ENCODE measurements at regions not wholly inside any gene's neighbourhood (a gene's known extent, or its start where the extent isn't known, plus 50 kb on each side); places are given as distances from the start of the nearest gene placed in this dataset.

GRCh38 chr1:73771396-73771795, 426.6 kb downstream of the LRRIQ3 start:
- no peaks in the 10 kb centered on the region for H3K36me3 Mint-ChIP-seq
- Histone ChIP-seq H3K27me3 (ENCODE audit: control insufficient read depth, insufficient read depth, low read length) (no peaks in the 10 kb centered on the region), H3K4me3 (ENCODE audit: low read length) (no peak overlapping the region), H3K27ac (ENCODE audit: low read length) (no peak overlapping the region), H3K36me3 (ENCODE audit: control insufficient read depth, insufficient read depth, low read length) (no peaks in the 10 kb centered on the region), H3K9me3 (ENCODE audit: control insufficient read depth, insufficient read depth, low read length) (no peaks in the 10 kb centered on the region), H3K4me1 (ENCODE audit: control insufficient read depth, insufficient read depth, low read length) (no peaks in the 10 kb centered on the region)
- no peak overlapping the region for H3K4me3 Mint-ChIP-seq
- no peaks in the 10 kb centered on the region for H3K4me1 Mint-ChIP-seq
- DNase-seq, result no peak
- peaks cover 2 to 5% of the 10 kb centered on the region in 2 donors for H3K9me3 Mint-ChIP-seq
- H3K27ac Mint-ChIP-seq, result no peak overlapping the region
- 94% methylated on average over 8 of the region's 8 CpGs for WGBS (ENCODE audit: insufficient coverage)
- intact Hi-C loops (cut with micrococcal nuclease), result no loop called here
- no peaks in the 10 kb centered on the region for H3K27me3 Mint-ChIP-seq (ENCODE audit: low read depth in 2 of 2)
- TF ChIP-seq, protein P1, sequence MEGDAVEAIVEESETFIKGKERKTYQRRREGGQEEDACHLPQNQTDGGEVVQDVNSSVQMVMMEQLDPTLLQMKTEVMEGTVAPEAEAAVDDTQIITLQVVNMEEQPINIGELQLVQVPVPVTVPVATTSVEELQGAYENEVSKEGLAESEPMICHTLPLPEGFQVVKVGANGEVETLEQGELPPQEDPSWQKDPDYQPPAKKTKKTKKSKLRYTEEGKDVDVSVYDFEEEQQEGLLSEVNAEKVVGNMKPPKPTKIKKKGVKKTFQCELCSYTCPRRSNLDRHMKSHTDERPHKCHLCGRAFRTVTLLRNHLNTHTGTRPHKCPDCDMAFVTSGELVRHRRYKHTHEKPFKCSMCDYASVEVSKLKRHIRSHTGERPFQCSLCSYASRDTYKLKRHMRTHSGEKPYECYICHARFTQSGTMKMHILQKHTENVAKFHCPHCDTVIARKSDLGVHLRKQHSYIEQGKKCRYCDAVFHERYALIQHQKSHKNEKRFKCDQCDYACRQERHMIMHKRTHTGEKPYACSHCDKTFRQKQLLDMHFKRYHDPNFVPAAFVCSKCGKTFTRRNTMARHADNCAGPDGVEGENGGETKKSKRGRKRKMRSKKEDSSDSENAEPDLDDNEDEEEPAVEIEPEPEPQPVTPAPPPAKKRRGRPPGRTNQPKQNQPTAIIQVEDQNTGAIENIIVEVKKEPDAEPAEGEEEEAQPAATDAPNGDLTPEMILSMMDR (IDR thresholded peaks at IDR 0.05), result no peak
- ATAC-seq, result no peak

DNA sequence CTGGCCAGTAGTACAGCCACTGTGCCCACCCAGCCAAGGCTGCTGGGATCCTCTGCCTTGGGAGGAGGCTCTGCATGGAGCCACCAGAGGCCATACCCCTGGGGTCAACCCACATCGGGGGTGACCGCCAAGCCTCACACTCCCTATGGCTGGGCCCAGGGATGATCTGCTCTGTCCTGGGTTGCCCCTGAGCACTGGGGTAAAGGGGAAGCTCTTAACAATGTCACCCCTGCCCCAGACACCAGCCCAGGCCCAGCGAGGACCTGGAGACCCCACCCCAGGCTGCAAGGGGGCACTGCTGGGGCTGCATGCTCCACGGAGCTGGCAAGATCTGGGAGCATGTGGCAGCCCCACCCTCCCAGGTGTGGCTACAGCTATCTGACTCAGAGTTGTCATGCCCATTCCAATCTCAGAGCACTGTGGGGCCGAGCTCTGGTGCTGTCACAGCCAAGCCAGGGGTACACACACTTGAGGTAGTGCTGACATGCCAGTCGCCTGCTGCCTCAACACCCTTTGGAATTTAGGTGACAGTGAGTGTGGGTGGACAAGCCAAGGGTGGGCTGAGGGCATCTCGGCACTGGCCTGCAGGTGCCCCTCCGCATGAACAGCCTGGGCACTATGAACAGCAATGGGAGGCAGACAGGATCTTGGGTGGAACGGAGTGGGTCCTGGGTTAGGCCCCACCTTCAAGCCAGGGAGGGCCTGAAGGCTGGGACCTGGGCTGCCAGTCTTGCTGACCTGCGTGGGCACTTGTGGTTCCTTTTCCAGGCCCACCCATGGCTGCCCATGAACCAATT, 427.7 kb downstream of the LRRIQ3 start:
- no peaks in the 10 kb centered on the region for H3K36me3 ChIP-seq (ENCODE audit: control insufficient read depth, insufficient read depth, low read length)
- Mint-ChIP-seq H3K27me3 (ENCODE audit: low read depth in 2 of 2) (no peaks in the 10 kb centered on the region), H3K36me3 (no peaks in the 10 kb centered on the region), H3K4me3 (no peak overlapping the region), H3K27ac (no peak overlapping the region), H3K9me3 (peaks cover 4 to 6% of the 10 kb centered on the region in 2 donors), H3K4me1 (no peaks in the 10 kb centered on the region)
- DNase-seq (no peak), ATAC-seq (no peak)
- H3K27me3 ChIP-seq (ENCODE audit: control insufficient read depth, insufficient read depth, low read length), result no peaks in the 10 kb centered on the region
- TF ChIP-seq, protein P1 (IDR thresholded peaks at IDR 0.05), result no peak
- no peak overlapping the region for H3K4me3 ChIP-seq (ENCODE audit: low read length)
- 88% methylated on average over 10 of the region's 10 CpGs for WGBS (ENCODE audit: insufficient coverage)
- intact Hi-C loops (cut with micrococcal nuclease), result no loop called here
- no peaks in the 10 kb centered on the region for H3K4me1 ChIP-seq (ENCODE audit: control insufficient read depth, insufficient read depth, low read length)
- H3K27ac ChIP-seq (ENCODE audit: low read length), result no peak overlapping the region
- H3K9me3 ChIP-seq (ENCODE audit: control insufficient read depth, insufficient read depth, low read length), result no peaks in the 10 kb centered on the region

DNA sequence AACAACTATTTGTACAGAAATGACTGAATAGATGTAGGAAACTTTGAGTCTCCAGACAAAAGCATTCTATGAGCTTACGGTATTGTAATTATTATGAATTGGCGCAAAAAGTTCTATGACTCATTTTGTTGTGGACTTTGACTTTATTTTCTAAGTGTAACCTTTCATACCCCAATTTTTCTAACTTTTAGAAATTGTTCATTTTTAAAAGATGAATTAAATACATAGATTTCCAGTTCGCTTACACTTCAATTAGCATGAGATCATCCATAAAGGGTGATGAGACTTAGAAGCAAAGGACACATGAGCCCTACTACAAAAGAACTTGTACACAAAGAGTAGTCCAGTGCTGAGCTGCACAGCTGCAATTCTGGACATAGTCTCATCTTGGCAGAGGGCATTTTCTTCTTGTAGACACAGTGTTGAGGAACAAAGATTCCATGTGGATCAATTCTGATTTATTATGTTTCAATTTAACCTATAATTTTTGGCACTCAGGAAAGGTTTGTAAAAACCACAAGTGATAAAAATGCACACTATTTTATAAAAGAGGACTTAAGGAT, 431.1 kb downstream of the LRRIQ3 start:
- no peak overlapping the region for H3K27ac ChIP-seq (ENCODE audit: low read length)
- no peaks in the 10 kb centered on the region for H3K4me1 ChIP-seq (ENCODE audit: control insufficient read depth, insufficient read depth, low read length)
- TF ChIP-seq, protein P1 (IDR thresholded peaks at IDR 0.05), result no peak
- DNase-seq, result no peak
- H3K9me3 ChIP-seq (ENCODE audit: control insufficient read depth, insufficient read depth, low read length), result no peaks in the 10 kb centered on the region
- ATAC-seq, result no peak
- Mint-ChIP-seq H3K4me3 (no peak overlapping the region), H3K27ac (no peak overlapping the region), H3K27me3 (ENCODE audit: low read depth in 2 of 2) (no peaks in the 10 kb centered on the region), H3K9me3 (peaks cover 4 to 10% of the 10 kb centered on the region in 2 donors), H3K4me1 (no peaks in the 10 kb centered on the region), H3K36me3 (no peaks in the 10 kb centered on the region)
- no peaks in the 10 kb centered on the region for H3K36me3 ChIP-seq (ENCODE audit: control insufficient read depth, insufficient read depth, low read length)
- 75% methylated on average over 2 of the region's 3 CpGs for WGBS (ENCODE audit: insufficient coverage)
- intact Hi-C loops (cut with micrococcal nuclease), result no loop called here
- no peak overlapping the region for H3K4me3 ChIP-seq (ENCODE audit: low read length)
- no peaks in the 10 kb centered on the region for H3K27me3 ChIP-seq (ENCODE audit: control insufficient read depth, insufficient read depth, low read length)

All from natural killer cell (primary cell).